ENCODE measurements at regions not wholly inside any gene's neighbourhood (a gene's known extent, or its start where the extent isn't known, plus 50 kb on each side); places are given as distances from the start of the nearest gene placed in this dataset.

DNA sequence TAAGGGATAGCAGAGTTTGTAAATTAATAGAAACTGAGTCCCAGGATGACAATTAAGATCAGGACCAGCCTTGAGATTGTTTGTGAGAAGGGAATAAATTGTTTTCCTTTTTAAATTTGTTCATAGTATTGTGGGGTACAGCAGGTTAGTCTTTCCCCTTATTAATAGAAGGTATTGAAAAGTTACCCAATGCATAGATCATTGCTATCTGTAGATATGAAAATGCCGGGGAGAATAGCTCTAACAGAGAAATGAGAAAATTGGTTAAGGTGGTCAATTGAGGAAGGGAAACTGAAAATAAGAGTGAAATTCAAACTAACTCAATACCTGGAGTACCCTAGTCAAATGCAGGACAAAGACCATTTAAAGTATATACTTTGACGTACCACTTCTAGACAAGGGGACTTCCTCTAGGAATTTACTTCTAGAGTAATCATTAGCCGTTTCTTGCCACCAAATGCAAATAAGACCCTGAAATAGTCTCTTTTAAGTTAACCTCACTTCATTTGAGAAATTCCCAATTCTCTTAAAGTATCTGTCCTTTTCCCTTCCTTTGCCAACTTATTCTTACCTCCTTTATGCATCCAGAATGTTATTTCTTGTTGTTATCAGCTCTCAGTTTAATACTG, 1224.4 kb upstream of the LRRTM1 start:
- TF ChIP-seq CTCF (optimal IDR thresholded peaks at IDR 0.05 in 1 of 3, IDR thresholded peaks at IDR 0.05 in 1 of 3, conservative IDR thresholded peaks at IDR 0.05 in 1 of 3; ENCODE audit: extremely low read depth in 1 of 3, insufficient read depth in 2 of 3, low read length in 3 of 3) = no peak
- no peak for TF ChIP-seq EZH2 (IDR thresholded peaks at IDR 0.05; ENCODE audit: low read length)
